AG08395 (cell line): ENCODE measurements at regions not wholly inside any gene's neighbourhood (a gene's known extent, or its start where the extent isn't known, plus 50 kb on each side); places are given as distances from the start of the nearest gene placed in this dataset.
"Not testable (repeated sequence)": the region's sequence is repeated elsewhere in the genome, so short reads cannot be mapped to it uniquely, and the experiment has no call there.

Experiments used
- DNase-seq: peaks from one replicate; pipeline ENCODE4 v3.0.0; 2012; ENCODE audit warnings: mixed read lengths, low spot score

DNA sequence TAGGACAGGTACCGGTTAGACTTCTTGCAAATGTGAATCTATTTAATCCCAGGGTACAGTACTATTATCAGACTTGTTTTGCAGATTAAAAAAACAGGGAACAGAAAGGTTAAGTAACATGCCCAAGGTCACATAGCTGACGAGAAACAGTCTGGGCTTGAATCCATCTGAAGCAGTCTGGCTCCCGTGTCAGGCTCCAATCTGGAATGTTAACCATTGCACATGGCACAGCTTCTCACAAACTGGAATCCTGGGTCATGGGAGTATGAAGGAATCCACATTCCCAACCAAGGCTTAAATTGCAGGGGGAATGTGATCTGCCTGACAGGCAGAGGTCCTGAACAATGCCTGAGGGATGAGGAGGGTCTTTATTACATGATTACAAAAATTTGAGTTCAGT lies 187.5 kb upstream of the SPTLC3 start:
- no peak for DNase-seq

DNA sequence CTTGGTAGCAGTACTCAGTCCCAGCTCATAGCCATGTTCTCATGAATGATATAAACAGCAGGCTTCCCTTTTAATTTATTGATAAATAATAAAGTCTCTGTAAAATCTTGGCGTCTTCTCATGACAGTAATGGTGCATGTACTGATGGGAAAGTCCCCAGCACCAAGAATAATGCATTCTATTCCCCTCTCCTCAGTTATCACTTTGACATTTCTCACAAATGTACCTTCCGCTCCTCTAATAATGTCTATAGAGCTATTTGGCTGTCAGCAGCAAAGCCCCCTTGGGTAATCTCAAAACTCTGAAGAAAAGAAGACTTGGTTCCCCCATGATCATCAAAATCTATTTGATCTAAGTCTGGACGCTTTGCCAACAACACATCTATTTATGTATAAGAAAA lies 185.0 kb upstream of the SPTLC3 start:
- no peak for DNase-seq

DNA sequence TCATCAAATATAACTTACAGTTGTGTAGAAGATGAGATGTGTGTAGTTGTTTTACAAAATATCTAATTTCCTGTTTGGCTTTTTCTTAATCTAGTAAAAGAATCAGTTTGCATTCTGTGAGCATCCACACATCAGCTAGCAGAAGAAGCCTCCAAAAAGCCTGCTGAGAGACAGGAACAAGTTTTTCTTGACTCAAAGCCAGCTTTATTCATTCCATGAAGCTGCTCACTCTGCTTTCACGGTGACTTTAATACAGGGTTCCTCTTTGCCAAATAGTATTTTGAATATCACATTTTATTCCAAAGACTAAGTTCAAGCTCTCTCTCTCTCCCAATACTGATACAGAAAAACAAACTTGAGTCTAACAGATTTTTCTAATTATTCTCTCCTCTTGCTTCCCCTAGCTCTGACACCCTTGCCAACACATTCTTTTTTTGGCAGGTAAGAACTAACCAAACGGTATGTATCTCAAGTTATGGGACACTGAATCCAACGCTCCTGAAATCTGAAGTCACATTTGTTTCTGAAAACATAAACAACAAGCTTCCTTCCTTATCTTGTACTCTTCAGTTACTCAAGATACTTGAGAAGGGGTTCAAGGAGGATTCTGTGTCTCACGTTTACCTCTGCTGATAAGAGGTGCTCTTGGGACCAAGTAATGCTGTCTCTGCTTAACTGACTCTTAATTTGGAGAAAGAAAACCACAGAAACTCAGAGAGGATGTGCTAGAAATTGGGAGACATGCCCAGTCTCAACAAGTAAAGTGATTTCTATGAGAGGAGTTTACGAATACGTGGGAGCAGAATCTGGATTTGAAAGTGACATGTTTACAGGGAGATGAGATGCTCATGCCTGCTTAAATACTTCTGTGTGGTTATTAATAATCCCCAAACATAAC lies 184.2 kb upstream of the SPTLC3 start:
- DNase-seq: no peak

DNA sequence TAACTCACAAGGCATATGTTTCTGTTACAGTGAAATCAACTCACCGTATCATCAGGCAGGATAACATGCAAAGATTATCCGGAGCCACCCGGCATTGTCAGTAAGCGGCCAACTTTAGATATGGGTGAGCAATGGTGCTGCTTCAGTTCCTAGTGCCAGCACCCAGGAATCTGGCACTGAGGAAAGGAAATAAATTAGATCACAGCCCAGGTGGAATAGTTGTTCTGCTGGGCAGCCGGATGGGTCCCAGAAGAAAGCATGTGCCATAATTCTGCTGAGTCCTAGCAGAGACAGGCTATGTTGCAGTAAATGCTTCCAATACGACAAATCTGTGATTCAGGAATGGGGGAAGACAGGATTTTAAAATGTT lies 183.6 kb upstream of the SPTLC3 start:
- DNase-seq: no peak

DNA sequence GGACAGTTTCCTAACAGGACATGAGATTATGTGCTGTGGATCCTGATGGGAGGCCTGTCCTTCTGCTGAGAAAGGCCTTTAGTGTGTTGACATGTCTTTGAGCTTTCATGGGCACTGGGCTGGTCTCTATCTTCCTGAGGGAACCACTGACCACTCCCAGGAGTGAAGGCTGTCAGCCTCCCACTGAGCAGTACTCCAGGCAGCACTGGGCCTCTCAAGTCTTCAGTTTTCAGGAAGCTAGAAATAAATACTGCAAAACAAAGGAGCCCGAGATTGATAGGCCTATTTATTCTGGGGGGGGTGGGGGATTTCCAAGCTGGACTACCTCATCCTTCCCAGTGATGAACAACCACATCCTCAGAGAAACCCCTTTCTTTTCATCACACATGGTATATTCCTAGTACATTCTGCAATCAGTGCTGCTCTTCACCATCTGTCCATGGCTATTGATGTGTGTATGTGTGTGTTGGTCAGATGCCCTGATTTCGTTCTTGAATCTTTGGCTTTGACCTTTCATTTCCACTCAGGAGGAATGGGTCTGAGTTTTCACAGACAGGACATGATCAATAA lies 180.9 kb upstream of the SPTLC3 start:
- no peak for DNase-seq

DNA sequence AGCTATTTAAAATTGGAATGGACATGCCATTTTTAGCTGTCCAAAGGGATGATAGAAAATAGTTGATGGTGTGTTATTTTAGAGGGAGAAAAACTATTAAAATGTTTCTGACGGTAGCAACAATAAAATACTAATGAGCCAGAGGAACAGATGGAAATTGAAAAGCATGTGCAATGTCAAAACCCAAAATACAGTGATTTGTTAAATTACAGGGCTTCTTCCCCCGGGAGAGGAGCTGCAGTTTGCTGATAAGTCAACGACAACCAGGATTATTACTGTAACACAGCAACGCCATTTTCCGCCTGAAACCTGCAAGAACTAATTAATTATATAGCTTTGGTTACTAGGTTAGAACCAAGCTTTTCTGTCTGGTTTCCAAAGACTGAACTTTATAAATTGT lies 179.6 kb upstream of the SPTLC3 start:
- DNase-seq: no peak

DNA sequence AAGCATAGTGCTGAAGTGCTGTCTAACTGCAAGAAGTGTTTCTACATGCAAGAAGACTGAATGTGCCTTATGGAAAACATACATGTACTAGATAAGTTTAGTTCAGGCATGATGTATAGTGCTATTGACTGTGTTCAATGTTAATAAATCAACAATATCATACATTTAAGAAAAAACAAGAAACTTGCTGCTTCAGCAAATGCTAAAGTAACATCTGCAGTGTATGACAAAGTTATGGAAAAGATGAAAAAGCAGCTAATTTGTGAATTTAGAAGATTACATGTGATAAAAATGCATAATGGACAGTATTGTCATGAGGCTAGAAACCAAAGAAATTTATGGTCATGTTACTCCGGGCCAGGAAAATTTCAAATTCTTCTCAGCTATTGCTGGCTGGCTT lies 174.9 kb upstream of the SPTLC3 start:
- DNase-seq: no peak

DNA sequence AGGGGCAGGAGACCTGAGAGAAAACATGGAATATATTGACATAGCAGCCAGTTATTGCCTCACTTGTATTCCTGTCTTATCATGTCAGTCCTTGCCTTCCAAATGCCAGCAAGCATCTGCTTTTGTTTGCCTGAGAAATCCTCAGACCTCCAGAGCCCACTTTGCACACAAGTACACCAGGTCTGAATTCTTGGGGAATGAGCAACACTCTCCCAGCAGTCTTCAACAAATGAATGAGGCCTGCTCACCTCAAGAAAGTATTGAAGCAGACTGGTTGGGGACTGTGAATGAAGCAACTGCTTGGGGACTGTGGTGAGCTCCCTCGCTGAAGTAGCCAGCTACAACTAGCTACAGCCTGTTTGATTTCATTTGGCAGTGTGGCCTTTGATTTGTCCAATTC lies 172.8 kb upstream of the SPTLC3 start:
- DNase-seq: no peak

DNA sequence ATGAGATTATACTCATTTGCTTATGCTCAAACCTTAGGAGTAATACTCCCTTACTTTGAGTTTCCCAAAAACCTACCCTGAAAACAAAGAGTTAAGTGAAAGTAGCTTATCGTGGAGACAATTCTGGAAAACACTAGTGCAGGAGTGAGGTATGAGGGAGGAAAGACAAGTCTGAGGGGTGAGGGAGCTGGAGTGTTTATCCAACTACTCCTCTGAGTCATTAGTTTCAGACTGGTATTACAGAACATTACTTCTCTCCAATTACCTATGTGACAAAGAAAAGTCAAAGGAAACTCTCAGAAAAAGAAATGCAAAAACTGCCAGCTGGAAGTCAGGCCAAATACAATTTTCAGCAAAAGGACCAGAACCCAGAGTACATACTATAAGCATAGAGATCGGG lies 171.1 kb upstream of the SPTLC3 start:
- no peak for DNase-seq

DNA sequence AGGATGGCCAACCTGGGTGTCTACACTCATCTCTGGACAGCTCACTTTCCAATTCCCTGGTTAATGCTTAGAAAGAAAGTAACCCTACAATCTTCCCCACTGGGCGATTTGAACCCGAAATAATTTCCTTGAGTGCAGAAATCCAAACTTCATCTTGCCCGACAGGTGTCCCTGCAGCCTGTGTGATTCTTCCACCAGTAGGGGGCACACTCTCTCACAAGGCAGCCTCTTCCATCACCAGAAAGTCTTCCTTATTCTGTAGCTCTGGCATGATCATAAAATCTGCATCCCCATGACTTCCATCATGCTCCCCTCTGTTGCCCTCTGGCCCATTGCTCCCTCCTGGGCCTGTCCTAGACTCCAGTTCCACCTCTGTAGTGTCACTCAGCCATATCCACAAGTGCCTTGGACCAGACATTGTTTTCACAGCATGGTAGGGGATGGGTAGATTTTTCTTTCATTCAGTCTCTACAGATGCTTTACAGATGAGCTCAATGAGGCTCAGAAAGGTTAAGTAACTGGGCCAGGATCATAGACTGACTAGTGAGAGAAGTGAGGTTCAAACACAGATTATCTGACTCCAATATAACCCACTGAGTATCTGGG lies 170.4 kb upstream of the SPTLC3 start:
- no peak for DNase-seq

DNA sequence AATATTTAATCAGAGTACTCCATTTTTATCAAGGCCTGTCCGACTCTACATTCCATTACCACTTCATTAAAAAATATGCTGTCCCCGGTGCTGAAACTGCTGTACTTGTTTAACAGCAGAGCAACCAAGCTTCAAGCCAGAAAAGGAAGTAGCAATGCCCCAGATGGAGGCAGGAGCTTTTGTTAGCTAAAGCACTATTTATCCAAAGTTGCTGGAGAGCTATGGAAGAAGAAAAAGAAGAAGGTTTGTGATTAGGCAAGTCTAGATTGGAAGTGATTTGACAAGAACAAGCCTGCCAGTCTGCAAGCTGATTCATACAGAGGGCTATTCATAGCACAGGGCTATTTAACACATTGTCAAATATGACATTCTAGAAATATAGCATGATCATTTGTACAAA lies 160.9 kb upstream of the SPTLC3 start:
- no peak for DNase-seq

DNA sequence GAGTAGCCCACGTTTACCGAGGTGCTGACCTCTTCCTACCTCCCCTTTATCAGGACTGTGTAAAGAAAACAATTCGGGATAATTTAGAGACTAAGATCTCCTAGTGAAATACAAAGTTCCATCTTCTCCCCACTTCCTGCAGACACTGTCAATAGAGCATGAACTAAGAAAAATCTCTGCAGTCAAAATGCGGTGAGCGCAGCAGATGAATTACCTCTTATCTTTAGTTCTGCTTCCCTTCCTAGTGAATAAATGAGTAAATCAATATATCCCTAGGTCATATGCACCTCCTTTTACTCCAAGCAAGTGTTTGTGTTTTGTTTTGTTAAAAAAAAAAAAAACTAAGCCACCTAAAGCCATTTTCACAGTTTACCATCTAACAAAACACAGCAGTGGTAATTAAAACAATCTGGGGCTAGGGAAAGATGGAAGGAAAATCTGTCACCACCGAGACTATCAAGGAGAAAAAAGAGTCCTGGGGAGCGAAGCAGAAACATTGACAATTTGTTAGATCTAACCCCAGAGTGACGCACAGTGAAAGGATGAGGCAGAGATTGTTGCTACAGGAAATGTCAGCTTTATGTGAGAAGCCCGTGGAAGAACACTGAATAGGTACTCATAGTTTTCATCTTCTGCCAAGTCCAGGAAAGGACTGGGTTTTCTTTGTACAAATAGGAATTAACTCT lies 159.4 kb upstream of the SPTLC3 start:
- no peak for DNase-seq

DNA sequence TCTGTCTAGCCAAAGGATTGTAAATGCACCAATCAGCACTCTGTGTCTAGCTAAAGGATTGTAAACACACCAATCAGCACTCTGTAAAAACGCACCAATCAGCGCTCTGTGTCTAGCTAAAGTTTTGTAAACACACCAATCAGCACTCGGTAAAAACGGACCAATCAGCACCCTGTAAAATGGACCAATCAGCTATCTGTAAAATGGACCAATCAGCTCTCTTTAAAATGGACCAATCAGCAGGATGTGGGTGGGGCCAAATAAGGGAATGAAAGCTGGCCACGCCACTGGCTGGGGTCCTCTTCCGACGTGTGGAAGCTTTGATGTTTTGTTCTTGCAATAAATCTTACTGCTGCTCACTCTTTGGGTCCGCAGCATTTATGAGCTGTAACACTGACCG lies 151.1 kb upstream of the SPTLC3 start:
- not testable (repeated sequence) for DNase-seq

DNA sequence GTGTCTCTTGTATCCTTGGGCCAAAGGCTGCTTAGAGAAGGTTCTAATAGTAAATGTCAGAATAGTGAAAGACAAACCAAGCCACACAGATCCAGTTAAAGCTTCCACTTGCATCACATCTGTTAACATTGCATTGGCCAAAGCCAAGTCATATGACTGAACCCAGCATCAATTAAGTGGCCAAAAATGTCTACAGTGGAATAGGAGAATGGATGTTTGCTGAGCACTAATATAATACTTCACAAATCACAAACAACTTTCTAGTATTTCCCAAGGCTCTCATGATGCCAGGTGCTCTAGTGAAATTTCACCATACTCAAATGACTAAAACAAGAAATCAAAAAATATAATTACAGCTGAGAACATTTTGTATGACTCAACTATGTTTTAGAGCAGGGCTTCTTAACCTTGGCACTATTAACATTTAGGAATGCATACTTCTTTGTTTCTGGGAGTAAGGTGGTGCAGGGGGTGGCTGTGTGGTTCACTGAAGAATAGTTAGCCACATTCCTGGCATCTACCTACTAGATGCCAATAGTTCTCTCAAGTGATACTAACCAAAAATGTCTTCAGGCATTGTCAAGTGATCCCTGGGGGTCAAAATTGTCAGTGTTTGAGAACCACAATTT lies 148.0 kb upstream of the SPTLC3 start:
- no peak for DNase-seq

DNA sequence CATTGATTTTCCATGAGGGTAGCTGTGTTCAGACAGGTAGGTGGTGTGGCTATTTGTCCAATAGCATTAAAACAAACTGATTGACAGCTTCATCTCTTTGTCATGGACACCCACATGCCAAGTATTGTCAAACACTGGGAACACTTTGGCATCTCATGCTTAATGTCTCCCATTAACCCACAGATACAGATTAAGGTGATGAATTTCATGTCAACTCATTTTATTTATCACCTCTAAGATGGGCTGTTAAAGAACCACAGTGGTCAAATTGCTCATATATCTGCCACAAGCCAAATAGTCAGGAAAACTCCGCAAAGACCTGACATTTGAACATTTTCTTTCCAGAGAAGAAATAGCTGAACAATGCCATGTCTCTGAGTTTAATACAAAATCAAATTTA lies 139.1 kb upstream of the SPTLC3 start:
- no peak for DNase-seq

DNA sequence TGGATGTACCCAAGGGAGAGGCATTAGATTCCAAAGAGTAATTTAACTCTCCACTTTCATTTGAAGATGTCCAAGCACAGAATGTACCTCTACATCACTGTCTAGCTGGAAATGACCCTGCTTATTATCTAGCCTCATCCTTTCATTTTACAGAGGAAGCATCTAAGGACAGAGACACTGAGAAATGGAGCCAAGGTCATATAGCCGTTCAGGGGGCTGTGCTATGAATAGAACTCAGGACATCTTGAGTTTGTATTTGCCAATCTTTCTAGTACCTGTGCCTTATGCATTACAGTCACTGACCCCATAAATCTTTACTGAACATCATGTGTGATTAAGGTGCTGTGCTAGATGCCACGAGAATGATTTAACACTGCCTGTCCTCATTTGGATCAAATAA lies 138.2 kb upstream of the SPTLC3 start:
- no peak for DNase-seq

DNA sequence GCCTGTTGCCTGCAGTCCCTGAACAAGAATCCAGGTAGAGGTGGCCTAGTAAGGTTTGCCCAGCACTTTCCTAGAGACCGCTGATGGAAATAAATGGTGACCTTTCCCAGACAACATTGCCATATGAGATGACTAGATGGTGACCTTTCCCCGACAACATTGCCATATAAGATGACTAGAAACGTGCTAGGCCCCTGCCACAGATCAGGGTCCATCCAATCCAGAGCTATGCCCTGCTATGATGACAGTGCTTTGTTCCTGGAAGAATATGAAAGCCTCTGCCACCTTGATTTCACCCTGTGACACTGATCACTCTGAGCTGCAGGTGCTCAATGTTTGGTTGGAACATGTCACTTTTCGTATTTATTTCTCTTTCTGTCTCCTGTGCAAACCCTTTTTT lies 133.8 kb upstream of the SPTLC3 start:
- DNase-seq: no peak

DNA sequence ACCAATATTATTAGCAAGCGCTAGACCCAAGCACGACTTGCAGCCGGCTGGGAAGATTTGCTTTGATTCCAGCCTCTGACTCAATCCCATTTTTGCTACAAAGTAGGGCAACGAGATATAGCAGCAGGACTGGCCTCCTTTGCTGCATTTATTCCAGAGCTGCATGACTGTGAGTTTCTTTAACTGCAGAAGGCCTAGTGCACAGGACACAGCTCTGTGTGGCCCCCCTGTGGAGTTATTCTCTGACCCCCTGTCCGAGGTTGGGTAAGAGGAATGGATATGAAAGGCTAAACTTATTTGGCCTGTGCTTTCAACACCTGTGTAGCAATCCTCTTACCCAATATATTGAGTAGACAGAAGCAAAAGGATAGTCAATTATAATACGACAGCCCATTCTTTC lies 133.3 kb upstream of the SPTLC3 start:
- DNase-seq: no peak

DNA sequence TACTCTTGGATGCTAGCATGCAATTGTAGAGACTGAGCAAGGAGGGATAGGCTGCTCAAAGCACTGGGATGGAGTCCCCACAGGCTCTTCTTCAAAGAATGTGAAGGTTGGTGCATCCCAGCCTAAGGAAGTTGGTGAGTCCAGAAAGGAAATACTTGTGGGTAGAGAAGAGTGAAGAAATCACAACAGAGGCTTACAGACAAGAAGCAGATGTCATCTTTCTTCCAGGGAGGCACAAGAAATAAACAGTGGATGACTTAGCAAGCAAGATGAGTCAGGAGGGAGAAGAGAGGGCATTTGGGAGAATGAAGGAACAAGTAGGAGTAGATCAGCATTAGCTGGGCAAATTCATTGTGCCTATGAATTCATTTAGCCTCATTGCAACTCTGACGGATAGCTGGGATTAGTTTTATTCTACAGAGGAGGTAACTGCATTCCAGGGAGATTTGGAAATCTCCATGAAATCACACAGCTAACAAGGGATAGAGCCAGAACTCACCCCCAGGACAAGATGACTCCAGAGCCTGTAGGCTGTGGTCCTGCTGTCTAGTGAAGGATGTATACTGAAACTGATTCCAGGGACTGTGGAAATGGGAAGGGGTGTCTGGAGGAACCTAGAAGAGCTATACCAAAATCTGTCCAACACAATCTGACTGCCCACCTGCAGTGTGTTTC lies 125.8 kb upstream of the SPTLC3 start:
- DNase-seq: peak; percentile 59

DNA sequence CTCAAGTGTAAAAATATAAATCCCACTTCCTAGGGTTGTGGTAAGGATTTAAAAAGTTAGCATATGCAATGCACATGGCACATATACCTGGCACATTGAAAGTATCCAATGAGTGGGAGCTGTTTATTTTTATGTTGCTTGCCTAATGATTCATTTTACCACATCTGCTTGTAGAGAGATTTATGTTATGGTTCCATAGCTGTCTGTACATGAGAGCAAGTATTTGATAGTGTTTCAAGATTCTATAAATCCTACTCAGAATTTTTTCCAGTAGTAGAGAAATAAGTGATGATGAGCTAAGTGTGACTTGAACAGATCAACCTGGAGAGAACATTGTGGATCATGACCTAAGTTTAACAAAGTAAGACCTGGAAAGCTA lies 125.3 kb upstream of the SPTLC3 start:
- DNase-seq: no peak

DNA sequence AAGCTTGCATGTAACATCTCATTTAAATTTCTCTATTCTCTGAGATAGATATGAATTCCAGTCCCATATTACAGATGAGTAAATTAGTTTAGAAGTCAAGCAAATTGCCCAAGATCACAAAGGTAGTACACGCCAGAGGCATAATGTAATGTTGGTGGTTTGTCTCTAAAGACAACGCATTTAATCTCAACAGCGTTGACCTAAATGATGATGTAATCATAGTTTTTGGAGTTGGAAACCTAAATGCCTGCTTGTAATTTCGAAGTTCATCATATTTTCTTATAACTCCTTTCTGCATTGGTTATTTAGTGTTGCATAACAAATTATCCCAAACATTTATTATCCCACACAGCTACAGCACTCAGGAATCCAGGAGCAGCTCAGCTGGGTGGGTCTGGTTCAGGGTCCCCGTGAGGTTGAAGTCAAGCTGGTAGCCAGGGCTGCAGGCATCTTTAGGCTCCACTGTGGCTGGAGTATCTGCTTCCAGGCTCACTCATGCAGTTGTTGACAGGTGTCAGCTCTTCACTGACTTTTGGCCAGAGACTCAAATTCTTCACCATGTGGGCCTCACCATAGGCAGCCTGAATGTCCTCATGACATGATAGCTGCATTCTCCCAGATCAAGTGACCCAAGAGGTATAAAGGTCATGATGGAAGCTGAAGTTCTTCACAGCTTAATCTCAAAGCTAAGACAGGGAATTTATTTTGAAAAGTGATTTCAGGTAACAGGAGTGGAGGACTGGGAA lies 122.0 kb upstream of the SPTLC3 start:
- no peak for DNase-seq
